Endothelial cell (in vitro differentiated cells): ENCODE measurements at regions not wholly inside any gene's neighbourhood (a gene's known extent, or its start where the extent isn't known, plus 50 kb on each side); places are given as distances from the start of the nearest gene placed in this dataset.

Experiments
- DNase-seq: peaks from one replicate; pipeline ENCODE4 v3.0.0; 2021; ENCODE audit warnings: low spot score
- H3K27ac Mint-ChIP-seq: one replicate; pipeline ENCODE4 v1.8.0; 2021; ENCODE audit warnings: mixed read lengths, inconsistent platforms; ENCODE audit not compliant: unreplicated experiment
- H3K27me3 Mint-ChIP-seq: one replicate; pipeline ENCODE4 v1.8.0; 2021; ENCODE audit warnings: mild to moderate bottlenecking, moderate library complexity, mixed read lengths, inconsistent platforms; ENCODE audit not compliant: unreplicated experiment
- H3K36me3 Mint-ChIP-seq: one replicate; pipeline ENCODE4 v1.8.0; 2021; ENCODE audit warnings: mild to moderate bottlenecking, low read depth, mixed read lengths, inconsistent platforms; ENCODE audit not compliant: unreplicated experiment
- H3K4me1 Mint-ChIP-seq: one replicate; pipeline ENCODE4 v1.8.0; 2021; ENCODE audit warnings: mild to moderate bottlenecking, mixed read lengths, inconsistent platforms; ENCODE audit not compliant: unreplicated experiment
- H3K4me3 Mint-ChIP-seq: one replicate; pipeline ENCODE4 v1.8.0; 2021; ENCODE audit warnings: mild to moderate bottlenecking, mixed read lengths, inconsistent platforms; ENCODE audit not compliant: unreplicated experiment
- H3K9me3 Mint-ChIP-seq: one replicate; pipeline ENCODE4 v1.8.0; 2021; ENCODE audit warnings: mixed read lengths, inconsistent platforms; ENCODE audit not compliant: unreplicated experiment
- TF ChIP-seq, protein P1 (sequence below): fragments of 200-600 bp; sonication (generic); IDR thresholded peaks from one replicate; pipeline ENCODE4 v1.5.0; 2021; ENCODE audit warnings: antibody characterized with exemption; ENCODE audit not compliant: unreplicated experiment

- DNase-seq, result no peak
- H3K36me3 Mint-ChIP-seq, result no peaks in the 10 kb centered on the region
- TF ChIP-seq, protein P1, sequence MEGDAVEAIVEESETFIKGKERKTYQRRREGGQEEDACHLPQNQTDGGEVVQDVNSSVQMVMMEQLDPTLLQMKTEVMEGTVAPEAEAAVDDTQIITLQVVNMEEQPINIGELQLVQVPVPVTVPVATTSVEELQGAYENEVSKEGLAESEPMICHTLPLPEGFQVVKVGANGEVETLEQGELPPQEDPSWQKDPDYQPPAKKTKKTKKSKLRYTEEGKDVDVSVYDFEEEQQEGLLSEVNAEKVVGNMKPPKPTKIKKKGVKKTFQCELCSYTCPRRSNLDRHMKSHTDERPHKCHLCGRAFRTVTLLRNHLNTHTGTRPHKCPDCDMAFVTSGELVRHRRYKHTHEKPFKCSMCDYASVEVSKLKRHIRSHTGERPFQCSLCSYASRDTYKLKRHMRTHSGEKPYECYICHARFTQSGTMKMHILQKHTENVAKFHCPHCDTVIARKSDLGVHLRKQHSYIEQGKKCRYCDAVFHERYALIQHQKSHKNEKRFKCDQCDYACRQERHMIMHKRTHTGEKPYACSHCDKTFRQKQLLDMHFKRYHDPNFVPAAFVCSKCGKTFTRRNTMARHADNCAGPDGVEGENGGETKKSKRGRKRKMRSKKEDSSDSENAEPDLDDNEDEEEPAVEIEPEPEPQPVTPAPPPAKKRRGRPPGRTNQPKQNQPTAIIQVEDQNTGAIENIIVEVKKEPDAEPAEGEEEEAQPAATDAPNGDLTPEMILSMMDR, result no peak
- H3K9me3 Mint-ChIP-seq, result no peaks in the 10 kb centered on the region
- no peaks in the 10 kb centered on the region for H3K4me1 Mint-ChIP-seq
- no peak overlapping the region for H3K27ac Mint-ChIP-seq
- H3K27me3 Mint-ChIP-seq, result no peaks in the 10 kb centered on the region
- H3K4me3 Mint-ChIP-seq, result no peak overlapping the region
Measured at GRCh38 chr16:82414476-82414875, 212.3 kb upstream of the CDH13 start.

DNA sequence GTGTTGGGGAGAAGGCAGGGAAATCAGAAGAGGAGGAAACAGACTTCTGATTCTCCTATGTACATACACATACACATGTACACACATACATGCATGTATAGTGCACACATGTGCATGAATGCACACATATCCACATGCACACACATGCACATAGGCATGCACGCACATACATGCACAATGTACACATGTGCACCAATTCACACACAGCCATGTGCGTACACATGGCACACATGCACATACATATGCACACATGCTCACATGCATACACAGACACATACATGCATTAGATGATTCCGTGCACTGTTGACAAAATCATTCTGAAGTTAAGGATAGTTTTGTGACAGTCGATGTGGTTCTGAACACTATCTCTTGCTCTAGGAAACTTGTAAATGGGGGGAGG, 214.0 kb upstream of the CDH13 start:
- TF ChIP-seq, protein P1, result no peak
- no peaks in the 10 kb centered on the region for H3K36me3 Mint-ChIP-seq
- DNase-seq, result no peak
- H3K4me3 Mint-ChIP-seq, result no peak overlapping the region
- no peaks in the 10 kb centered on the region for H3K27me3 Mint-ChIP-seq
- H3K27ac Mint-ChIP-seq, result no peak overlapping the region
- no peaks in the 10 kb centered on the region for H3K4me1 Mint-ChIP-seq
- H3K9me3 Mint-ChIP-seq, result no peaks in the 10 kb centered on the region

- Mint-ChIP-seq H3K27me3 (no peaks in the 10 kb centered on the region), H3K36me3 (no peaks in the 10 kb centered on the region), H3K4me1 (no peaks in the 10 kb centered on the region), H3K9me3 (no peaks in the 10 kb centered on the region), H3K27ac (no peak overlapping the region), H3K4me3 (no peak overlapping the region)
- no peak for DNase-seq
- TF ChIP-seq, protein P1, result no peak
Measured at GRCh38 chr16:82405736-82406135, 221.0 kb upstream of the CDH13 start.

GRCh38 chr16:82404586-82405315, 222.0 kb upstream of the CDH13 start:
- DNase-seq, result no peak
- H3K27me3 Mint-ChIP-seq, result no peaks in the 10 kb centered on the region
- no peak overlapping the region for H3K4me3 Mint-ChIP-seq
- no peak overlapping the region for H3K27ac Mint-ChIP-seq
- H3K9me3 Mint-ChIP-seq, result no peaks in the 10 kb centered on the region
- TF ChIP-seq, protein P1, result no peak
- no peaks in the 10 kb centered on the region for H3K4me1 Mint-ChIP-seq
- H3K36me3 Mint-ChIP-seq, result no peaks in the 10 kb centered on the region

DNA sequence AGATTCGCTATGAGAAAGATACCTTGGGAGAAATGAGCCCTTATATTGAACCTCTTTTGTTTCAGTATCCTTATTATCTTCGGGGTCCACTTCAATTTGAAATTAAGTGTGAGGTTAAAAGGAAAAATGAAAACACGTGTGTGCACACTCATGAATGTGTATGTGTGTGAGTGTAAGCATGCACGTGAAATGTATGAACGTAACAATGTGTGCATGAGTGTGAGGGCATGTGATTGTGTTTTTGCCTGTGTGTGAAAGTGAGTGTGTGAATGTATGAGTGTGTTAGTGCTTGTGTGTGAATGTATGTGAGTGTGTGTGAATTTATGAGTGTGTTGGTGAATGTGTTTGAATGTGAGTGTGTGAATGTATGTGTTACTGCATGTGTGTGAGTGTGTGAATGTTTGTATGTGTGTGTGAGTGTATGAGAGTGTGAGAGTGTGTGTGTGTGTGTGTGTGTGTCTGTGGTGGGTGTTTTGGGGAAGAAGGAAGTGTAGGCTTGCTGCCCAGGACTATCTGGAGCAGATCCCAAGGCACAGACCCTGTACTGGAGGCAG, 224.0 kb upstream of the CDH13 start:
- Mint-ChIP-seq H3K36me3 (no peaks in the 10 kb centered on the region), H3K27me3 (peaks cover 1% of the 10 kb centered on the region), H3K4me1 (peaks cover 5% of the 10 kb centered on the region), H3K9me3 (no peaks in the 10 kb centered on the region), H3K27ac (peak overlapping the region; percentile 2), H3K4me3 (peak overlapping the region; percentile 1)
- TF ChIP-seq, protein P1, result no peak
- no peak for DNase-seq
